ENCODE measurements at regions not wholly inside any gene's neighbourhood (a gene's known extent, or its start where the extent isn't known, plus 50 kb on each side); places are given as distances from the start of the nearest gene placed in this dataset.

GRCh38 chr5:108436696-108437095 lies 54.8 kb upstream of the FBXL17 start:
- no peaks in the 10 kb centered on the region for H3K9me3 ChIP-seq
- no peak for TF ChIP-seq CTCF (IDR thresholded peaks at IDR 0.05)
- no peak for TF ChIP-seq POLR2AphosphoS5 (IDR thresholded peaks at IDR 0.05; ENCODE audit: insufficient read depth in 1 of 2, low read depth in 1 of 2)
- TF ChIP-seq POLR2A (IDR thresholded peaks at IDR 0.05), result no peak
- no peak for DNase-seq (ENCODE audit: extremely low spot score in 2 of 2)
- H3K27ac ChIP-seq, result no peak overlapping the region
- H3K4me1 ChIP-seq, result no peaks in the 10 kb centered on the region
- intact Hi-C loops (cut with DNase I), result no loop called here
- H3K27me3 ChIP-seq, result no peaks in the 10 kb centered on the region
- H3K4me3 ChIP-seq, result no peak overlapping the region
- no peaks in the 10 kb centered on the region for H3K36me3 ChIP-seq

GRCh38 chr5:108433600-108433999 lies 51.7 kb upstream of the FBXL17 start:
- intact Hi-C loops (cut with DNase I), result no loop called here
- H3K27me3 ChIP-seq, result no peaks in the 10 kb centered on the region
- no peak for DNase-seq (ENCODE audit: extremely low spot score in 2 of 2)
- H3K4me1 ChIP-seq, result no peaks in the 10 kb centered on the region
- H3K9me3 ChIP-seq, result no peaks in the 10 kb centered on the region
- H3K36me3 ChIP-seq, result no peaks in the 10 kb centered on the region
- no peak overlapping the region for H3K27ac ChIP-seq
- TF ChIP-seq CTCF (IDR thresholded peaks at IDR 0.05) (no peak), POLR2A (IDR thresholded peaks at IDR 0.05) (no peak), POLR2AphosphoS5 (IDR thresholded peaks at IDR 0.05; ENCODE audit: insufficient read depth in 1 of 2, low read depth in 1 of 2) (no peak)
- H3K4me3 ChIP-seq, result no peak overlapping the region

- no peaks in the 10 kb centered on the region for H3K27me3 ChIP-seq
- no peak overlapping the region for H3K27ac ChIP-seq
- H3K4me1 ChIP-seq, result no peaks in the 10 kb centered on the region
- H3K9me3 ChIP-seq, result no peaks in the 10 kb centered on the region
- no peak overlapping the region for H3K4me3 ChIP-seq
- TF ChIP-seq POLR2AphosphoS5 (IDR thresholded peaks at IDR 0.05; ENCODE audit: insufficient read depth in 1 of 2, low read depth in 1 of 2), result no peak
- TF ChIP-seq CTCF (IDR thresholded peaks at IDR 0.05), result no peak
- TF ChIP-seq POLR2A (IDR thresholded peaks at IDR 0.05), result no peak
- no peak for DNase-seq (ENCODE audit: extremely low spot score in 2 of 2)
- no peaks in the 10 kb centered on the region for H3K36me3 ChIP-seq
- intact Hi-C loops (cut with DNase I), result no loop called here
Measured at GRCh38 chr5:108432024-108432423, 50.1 kb upstream of the FBXL17 start.

Data from vagina (tissue), 2 donors.